T-helper 1 cell (primary cell): ENCODE measurements at regions not wholly inside any gene's neighbourhood (a gene's known extent, or its start where the extent isn't known, plus 50 kb on each side); places are given as distances from the start of the nearest gene placed in this dataset.
"Not testable (repeated sequence)": the region's sequence is repeated elsewhere in the genome, so short reads cannot be mapped to it uniquely, and the experiment has no call there.

Experiments
- DNase-seq, 5 donors: peaks; one replicate each; pipeline ENCODE4 v3.0.0-alpha.2; 2012 to 2020

GRCh38 chr3:106276151-106276550 lies 407.3 kb upstream of the CBLB start:
- no peak for DNase-seq

GRCh38 chr3:106276755-106277612 lies 408.2 kb upstream of the CBLB start:
- DNase-seq: no peak

GRCh38 chr3:106277731-106278130 lies 408.9 kb upstream of the CBLB start:
- no peak for DNase-seq

- DNase-seq: no peak
These were observed 412.4 kb upstream of the CBLB start for GRCh38 chr3:106281221-106281620.

- no peak for DNase-seq
These were observed 414.1 kb upstream of the CBLB start for GRCh38 chr3:106282943-106283342.

- no peak for DNase-seq
These were observed 420.0 kb upstream of the CBLB start for GRCh38 chr3:106288781-106289180.

- DNase-seq: no peak
These were observed 421.6 kb upstream of the CBLB start for GRCh38 chr3:106290304-106290997.

GRCh38 chr3:106293161-106293560 lies 424.3 kb upstream of the CBLB start:
- no peak for DNase-seq

- no peak for DNase-seq
These were observed 425.3 kb upstream of the CBLB start for GRCh38 chr3:106294121-106294520.

- DNase-seq: no peak
These were observed 427.2 kb upstream of the CBLB start for GRCh38 chr3:106296062-106296461.

- peak in 1 of 5 donors; percentile 59 for DNase-seq
These were observed 430.7 kb upstream of the CBLB start for GRCh38 chr3:106299300-106300098.

- DNase-seq: peak in 1 of 5 donors; percentile 88
These were observed 433.8 kb upstream of the CBLB start for GRCh38 chr3:106302451-106303221.

GRCh38 chr3:106303766-106304165 lies 435.0 kb upstream of the CBLB start:
- DNase-seq: no peak

GRCh38 chr3:106305127-106305526 lies 436.3 kb upstream of the CBLB start:
- DNase-seq: no peak

GRCh38 chr3:106305882-106306435 lies 437.1 kb upstream of the CBLB start:
- no peak for DNase-seq

GRCh38 chr3:106309274-106309673 lies 440.5 kb upstream of the CBLB start:
- DNase-seq: no peak

- not testable (repeated sequence) for DNase-seq
These were observed 441.0 kb upstream of the CBLB start for GRCh38 chr3:106309798-106310197.

GRCh38 chr3:106317141-106318055 lies 448.6 kb upstream of the CBLB start:
- no peak for DNase-seq

- DNase-seq: not testable (repeated sequence)
These were observed 452.6 kb upstream of the CBLB start for GRCh38 chr3:106321438-106321837.

GRCh38 chr3:106323586-106323985 lies 454.8 kb upstream of the CBLB start:
- no peak for DNase-seq
